Activated CD8-positive, alpha-beta memory T cell treated with anti-CD3 and anti-CD28 coated beads, Interleukin-2, amount 50 U/mL, for 48 hours (primary cell): ENCODE measurements at regions not wholly inside any gene's neighbourhood (a gene's known extent, or its start where the extent isn't known, plus 50 kb on each side); places are given as distances from the start of the nearest gene placed in this dataset.
"Not testable (repeated sequence)": the region's sequence is repeated elsewhere in the genome, so short reads cannot be mapped to it uniquely, and the experiment has no call there.

Experiments used
- DNase-seq: peaks from one replicate; pipeline ENCODE4 v3.0.0-alpha.2; 2020

DNA sequence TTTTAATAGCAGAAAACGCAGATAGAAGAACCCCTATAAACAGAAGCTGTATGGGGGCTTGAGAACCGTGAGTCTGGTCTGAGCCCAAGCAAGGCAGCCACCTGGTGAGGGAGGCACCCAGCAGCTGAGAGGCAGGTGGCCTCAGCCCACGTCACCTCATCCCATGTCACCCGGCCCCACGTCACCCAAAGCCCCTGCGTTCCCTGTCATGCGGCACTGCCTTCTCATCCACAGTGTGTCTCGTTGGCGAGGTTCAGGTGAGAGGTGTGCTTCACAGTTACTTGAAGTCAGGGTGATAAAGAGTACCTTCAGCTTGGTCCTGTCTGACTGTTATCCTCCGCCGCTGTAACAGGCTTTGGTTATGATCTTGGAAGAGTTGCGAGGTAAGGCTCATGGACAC is 80.6 kb upstream of the IRX4 start:
- no peak for DNase-seq

DNA sequence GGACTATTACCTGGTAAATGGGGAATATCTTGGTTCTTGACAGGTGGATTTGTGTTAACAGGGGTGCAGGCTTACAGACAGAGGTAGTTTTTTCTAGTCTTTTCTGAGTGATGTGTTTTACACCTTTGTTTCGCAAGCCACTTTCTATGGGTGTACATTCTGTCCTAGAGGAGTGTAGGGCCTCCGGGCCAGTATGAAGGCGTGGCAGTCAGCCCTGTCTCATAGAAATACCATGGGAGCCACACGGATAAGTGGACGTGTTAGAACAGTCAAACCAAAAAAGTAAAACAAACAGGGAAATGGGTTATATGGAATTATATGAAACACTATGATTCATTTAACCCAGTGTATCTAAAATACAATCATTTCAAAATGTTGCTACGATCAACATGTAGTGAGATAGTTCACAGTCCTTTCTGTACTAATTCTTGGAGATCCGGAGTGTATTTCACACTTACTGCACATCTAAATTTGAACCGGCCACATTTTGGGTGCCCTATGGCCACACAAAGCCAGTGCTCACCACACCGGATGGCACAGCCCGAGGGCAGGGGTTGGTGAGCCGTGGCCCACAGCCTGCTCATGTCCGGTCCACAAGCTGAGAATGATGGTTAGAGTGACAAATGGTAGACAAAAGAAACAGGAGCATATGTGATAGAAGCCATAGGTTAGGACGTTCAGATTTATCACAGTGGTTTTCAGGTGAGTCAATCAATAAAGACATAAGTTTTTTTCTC is 80.1 kb upstream of the IRX4 start:
- DNase-seq, result no peak

DNA sequence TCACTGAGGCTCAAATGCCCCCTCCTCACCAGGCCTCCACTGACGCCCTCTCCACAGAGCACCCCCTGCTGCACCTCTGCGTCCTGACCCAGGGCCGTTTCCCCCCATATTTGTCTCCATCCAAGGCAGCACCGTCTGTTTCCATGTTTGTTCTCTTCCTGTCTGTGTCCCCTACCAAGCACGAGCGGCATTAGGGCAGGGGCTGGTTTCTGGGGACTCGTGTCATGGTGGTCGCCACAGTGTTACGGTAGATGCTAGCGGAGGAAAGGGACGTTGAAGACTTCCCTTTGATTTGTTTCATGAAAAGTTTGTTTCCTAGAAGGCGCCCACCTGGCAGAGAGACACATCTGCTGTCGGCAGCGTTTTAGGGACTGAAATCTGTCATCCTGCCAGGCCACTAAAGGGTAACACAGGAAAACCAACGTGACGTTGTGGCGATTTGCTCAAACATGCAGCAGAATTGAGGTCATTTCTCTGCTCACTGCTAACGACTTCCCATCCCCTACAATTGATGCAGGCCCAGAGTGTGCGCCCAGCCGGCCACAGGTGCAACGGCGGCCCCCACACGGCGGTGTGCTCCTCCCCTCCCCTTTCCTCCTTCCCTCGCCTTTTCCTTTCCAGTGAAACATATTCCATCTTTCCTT is 79.3 kb upstream of the IRX4 start:
- DNase-seq, result no peak

DNA sequence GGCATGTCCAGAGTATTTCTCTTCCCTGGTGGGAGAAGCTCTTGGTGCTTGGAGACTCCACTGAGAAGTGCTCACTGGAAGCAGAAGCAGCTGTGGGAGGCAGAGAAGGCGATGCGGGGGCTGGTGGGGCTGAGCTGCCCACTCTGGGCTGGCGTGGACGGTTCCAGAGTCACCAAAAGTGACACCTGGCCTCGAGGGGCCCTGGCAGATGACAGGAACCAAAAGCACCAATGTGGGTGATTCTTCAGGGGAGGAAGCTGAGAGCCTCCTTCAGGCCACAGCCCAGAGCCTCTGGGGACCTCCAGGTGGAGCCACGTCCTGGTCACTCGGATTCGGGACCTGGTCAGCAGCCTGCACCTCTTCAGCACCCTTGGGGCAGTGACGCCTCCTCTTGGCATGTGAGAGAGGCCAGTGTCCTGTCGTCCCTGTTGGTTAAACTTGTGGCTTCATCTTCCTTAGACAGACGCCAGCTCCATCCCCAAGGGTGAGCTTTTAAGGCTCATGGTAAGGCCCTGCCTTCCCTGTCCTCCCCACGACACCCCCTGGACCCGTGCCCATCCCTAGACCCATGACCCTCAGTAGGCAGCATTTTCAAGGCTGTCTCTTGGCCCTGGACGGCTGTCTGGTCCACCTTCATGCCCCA is 78.7 kb upstream of the IRX4 start:
- no peak for DNase-seq

DNA sequence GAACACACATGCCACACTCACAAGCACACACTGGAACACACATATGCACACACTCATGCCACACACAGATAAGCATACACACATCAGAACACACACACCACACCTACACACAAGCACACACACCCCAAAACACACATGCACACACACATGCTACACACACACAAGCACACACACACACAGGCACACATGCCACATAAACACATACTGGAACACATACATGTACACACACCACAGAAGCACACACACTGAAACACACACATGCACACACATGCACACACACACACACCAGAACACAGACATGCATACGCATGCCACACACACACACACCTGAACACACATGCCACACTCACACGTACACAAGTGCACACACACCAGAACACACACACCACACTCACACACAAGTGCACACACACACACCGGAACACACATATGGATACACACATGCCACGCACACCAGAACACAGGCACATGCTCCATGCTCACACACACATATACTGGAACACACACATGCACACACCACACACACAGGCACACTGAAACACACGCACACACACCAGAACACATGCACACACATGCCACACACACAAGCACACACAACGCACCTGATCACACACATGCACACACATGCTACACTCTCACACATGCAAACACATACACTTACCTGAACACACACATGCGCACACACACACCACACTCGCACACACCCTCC is 78.0 kb upstream of the IRX4 start:
- no peak for DNase-seq

DNA sequence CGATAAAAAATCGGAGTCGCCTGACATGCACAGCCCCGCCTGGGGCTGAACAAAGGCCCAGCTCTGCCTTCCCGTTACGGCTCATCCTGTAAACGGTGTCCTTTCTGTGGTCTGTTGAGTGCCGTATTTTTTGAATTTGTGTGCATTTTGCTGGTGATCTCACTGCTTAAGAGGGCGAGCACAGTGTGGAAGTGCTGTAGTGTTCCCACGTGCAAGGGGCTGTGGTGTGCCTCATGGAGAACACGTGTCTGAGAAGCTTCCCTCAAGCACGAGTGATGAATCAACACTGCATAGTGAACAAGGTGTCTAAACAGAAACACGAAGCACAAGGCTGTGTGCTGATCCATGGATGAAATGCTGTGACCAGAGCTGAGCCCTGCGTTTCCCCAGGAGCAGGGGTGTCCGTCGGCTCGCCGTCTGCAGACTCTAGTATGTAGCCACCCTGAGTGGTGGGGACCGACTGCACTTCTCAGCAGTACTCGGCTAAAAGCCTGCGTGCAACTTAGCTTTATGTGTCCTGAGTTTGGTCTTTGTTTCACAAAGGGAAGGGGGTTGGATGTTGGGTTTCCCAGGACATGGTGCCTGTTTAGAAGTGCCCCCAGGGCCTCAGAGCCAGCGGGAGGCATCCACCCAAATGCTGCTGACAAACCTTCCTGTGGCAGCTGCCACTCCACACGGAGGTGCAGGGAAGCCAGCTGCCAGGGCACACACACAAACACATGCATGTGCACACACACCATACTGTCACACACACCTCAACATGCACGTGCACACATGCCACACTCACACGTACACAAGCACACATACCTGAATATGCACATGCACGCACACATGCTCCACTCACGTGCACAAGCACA is 77.2 kb upstream of the IRX4 start:
- DNase-seq, result no peak

DNA sequence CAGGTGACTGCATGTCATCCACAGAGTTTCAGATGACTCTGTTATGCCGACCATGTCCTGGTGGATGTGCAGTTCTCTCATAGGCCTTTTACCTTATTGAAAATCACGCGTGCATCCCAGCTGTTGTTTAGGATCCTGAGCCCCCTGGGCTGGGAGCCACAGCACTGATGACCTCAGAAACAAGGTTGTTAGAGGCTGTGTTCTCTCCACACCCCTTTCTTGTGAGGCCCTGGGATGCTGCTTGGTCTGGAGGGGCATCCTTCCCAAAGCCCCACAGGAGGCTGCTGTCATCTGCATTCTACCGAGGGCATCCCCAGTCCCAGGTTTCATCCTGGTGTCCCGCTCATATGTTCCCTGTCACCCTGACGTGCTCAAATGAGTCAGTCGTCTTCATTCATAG is 76.5 kb upstream of the IRX4 start:
- DNase-seq, result no peak

DNA sequence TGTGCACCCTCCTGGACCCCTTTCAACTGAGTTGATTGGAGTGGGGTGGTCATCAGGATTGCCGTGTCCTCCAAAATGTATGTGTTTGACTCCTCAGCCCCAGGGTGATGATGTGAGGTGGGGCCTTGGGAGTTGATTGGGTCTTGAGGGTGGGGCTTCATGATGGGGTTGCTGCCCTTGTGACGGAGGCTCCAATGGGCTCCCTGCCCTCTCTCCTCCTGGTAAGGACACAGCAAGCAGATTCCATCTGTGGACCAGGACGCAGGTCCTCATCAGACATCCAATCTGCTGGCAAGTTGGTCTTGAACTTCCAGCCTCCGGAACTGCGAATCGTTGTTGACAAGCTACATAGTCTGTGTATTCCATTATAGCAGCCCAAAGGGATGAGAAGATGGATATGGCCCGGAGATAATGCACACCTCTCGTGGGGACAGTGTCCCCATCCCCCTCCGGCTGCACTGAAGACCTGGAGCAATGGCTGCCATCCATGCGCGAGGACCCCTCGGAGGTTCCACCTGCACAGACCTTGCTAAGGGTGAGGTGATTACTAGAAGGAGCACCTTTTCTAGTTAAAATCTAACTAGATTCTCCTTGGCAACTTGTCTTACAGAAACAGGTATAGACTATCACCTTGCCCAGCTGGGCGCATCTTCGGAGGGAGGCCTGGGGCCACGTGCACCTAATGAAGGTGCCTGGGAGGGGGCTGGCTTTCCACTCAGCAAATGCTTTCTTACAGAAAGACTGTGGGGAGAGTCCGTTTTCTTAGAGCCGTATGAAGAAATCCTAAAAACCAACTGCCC is 75.7 kb upstream of the IRX4 start:
- DNase-seq, result no peak

DNA sequence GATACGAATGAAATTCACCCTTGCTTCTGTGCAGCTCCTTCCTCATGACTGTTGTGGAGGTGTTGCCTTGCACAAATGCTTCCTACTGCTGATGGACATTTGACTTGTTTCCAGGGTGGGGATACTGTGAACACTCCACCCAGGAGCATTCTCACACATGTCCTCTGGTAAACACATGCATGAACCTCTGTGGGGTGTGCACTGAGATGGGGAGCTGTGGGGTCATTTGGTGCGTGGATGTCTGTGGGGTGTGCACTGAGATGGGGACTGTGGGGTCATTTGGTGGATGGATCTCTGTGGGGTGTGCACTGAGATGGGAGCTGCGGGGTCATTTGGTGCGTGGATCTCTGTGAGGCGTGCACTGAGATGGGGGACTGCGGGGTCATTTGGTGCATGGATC is 72.9 kb upstream of the IRX4 start:
- DNase-seq, result no peak

DNA sequence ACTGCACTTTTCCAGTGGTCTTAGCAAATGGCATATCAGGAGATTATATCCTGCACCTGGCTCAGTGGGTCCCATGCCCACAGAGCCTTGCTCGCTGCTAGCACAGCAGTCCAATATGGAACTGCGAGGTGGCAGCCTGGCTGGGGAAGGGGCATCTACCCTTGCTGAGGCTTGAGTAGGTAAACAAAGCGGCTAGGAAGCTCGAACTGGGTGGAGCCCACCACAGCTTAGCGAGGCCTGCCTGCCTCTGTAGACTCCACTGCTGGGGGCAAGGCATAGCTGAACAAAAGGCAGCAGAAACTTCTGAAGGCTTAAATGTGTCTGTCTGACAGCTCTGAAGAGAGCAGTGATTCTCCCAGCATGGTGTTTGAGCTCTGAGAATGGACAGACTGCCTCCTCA is 71.0 kb upstream of the IRX4 start:
- not testable (repeated sequence) for DNase-seq

DNA sequence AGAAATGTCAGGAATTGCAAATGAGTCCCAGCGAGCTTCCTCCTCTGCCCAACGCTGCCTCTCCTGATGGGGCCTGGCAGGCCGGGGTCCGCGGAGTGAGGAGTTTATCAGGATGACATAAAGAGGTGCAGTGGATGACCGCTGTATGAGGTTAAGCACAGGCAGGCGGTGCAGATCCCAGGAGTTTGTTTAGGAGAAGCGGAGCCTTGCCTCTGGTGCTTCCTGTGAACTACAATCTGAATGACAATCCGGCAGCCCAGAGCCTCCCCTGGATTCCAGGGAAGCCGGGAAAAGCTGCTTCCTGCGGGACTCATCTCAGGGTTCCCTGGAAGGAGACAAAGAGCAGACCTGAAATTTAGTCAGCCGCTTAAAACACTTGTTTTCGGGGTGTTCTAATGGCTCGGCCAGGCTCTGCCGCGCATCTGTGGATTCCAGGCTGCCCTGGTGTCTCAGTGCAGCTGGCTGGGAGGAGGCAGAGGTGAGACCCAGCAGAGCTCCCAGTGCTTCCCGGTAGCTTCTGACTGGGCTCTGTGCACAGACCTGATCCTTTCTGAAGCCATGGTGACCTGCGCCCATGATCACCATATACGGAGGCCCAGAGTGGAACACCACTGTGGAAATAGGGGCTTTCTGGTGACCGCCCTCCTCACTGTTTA is 69.8 kb upstream of the IRX4 start:
- no peak for DNase-seq

DNA sequence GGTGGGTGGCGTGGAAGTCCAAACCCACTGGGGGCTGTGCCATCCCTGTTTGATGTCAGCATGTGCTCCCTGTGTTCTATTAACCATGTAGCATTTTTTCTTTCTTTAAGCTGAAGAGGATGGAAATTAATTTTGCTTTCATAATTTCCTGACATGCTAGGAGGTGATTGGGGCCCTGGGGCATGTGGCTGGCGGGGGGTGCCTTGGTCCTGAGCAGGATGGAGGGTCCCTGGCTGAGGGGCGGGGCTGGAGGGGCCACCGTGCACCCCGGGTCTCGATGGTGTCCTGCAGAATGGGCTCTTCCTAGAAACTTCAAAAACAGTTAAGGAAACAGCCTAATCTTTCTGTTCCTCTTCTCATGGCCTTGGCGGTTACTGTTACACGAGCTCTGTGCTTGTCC is 69.3 kb upstream of the IRX4 start:
- DNase-seq, result no peak

DNA sequence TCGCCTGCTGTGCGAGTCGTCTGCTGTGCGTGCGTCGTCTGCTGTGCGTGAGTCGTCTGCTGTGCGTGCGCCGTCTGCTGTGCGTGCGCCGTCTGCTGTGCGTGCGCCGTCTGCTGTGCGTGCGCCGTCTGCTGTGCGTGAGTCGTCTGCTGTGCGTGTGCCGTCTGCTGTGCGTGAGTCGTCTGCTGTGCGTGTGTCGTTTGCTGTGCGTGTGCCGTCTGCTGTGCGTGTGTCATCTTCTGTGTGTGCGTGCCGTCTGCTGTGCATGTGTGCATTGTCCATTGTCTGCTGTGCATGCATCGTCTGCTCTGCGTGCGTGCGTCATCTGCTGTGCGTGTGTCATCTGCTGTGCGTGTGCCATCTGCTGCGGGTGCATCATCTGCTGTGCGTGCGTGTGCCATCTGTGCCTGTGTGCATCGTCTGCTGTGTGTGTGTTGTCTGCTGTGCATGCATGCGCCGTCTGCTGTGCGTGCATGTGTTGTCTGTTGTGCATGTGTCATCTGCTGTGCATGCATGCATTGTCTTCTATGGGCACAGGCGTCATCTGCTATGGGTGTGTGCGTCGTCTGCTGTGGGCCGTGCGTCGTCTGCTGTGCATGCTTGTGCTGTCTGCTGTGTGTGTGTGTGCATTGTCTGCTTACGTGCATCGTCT is 68.6 kb upstream of the IRX4 start:
- DNase-seq, result no peak

DNA sequence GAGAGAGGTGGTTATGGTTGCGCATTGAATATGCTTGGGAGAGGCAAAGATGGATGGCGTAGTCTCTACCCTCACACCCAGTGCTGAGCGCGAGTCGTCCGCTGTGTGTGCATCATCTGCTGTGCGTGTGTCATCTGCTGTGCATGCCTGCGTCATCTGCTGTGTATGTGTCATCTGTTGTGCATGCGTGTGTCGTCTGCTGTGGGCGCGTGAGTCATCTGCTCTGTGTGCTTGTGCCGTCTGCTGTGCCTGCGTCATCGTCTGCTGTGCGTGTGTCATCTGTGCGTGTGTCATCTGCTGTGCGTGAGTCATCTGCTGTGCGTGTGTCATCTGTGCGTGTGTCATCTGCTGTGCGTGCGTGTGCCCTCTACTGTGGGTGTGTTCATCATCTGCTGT is 68.0 kb upstream of the IRX4 start:
- no peak for DNase-seq

DNA sequence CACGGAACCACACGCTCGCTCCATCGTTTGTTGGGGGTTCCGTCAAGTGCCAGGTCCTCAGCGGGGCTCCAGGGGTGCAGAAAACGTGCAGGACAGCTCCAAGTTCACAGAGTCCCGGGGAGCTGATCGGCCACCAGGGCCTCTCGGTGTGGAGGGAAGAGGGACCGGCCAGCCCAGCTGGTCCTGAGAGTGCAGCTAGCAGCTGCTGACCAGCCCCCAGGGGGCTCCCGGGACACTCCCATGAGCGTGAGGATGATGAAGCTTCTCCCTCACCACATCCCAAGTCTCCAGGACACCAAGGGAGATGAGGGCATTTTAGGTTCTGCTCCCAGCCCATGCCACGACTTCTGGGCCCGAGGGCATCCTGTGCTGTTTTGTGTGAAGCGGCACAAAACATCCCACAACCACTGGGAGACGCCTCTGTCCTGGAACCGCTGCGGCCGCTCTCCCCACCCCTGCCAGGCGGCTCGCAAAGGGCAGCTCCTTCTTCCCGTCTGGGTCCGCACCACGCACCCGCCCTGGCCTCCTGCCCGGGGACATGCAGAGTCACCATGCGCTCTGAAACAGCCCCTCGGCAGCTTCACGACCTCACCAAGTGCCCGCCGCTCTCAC is 67.5 kb upstream of the IRX4 start:
- no peak for DNase-seq

DNA sequence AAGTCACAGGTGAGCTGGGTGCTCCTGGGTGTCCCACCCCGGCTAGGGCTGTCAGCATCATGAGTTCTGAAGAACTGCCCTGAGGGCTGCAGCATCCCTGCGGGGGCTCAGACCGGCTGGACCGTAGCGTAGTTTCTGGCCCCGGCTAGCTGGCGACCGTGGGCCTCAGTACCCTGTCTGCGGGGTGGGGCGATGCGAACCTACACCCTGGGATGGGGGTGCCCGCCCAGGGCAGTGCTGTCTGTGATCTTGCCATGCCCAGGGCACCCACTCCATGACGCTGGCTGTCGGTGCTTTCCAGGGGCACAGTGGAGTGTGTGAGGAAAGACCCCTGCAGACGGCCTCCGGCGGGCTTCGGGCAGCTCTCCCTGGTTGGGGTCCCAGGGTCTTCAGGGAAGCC is 66.5 kb upstream of the IRX4 start:
- DNase-seq, result no peak

DNA sequence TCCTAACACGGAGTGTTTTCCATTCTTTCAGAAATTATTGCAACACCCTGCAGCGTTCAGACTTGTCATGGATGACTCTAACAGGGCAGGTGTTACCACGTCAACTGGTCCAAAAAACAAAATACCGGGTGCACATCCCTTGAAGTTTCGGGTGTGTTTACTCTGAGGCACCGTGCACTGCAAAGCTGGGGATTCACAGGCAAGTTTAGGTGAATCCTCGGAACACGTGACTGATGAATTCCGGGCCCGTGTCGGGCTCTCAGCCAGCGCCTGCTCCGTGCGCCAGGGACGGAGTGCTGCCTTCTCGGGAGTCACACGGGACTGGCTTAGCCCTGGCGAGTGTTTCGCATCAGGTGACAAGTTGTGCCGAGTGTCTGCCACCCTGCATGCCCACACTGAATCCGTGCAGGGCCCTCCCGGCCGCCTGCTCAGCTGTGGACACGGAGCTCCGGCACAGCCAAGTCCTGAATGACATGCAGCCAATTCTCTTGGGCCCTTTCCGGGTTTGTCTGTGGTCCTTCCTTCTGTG is 66.0 kb upstream of the IRX4 start:
- DNase-seq, result no peak

DNA sequence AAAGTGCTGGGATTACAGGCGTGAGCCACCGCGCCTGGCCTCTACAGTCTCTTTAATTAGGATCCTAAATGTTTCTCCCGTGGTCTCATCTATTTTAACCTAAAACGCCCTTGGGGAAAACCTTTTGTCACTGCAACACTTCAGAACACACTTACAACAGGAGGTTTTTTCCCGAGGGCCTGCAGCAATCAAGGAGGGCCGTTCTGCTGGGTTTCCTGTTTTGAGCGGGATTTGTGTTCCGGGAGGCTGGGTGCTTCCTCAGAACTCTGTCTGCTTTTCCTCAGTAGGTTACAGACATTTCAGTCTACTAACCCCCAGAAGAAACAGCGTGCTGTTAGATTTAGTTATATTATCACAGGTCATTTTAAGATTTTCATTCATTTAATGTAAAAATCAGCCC is 65.4 kb upstream of the IRX4 start:
- DNase-seq, result no peak

DNA sequence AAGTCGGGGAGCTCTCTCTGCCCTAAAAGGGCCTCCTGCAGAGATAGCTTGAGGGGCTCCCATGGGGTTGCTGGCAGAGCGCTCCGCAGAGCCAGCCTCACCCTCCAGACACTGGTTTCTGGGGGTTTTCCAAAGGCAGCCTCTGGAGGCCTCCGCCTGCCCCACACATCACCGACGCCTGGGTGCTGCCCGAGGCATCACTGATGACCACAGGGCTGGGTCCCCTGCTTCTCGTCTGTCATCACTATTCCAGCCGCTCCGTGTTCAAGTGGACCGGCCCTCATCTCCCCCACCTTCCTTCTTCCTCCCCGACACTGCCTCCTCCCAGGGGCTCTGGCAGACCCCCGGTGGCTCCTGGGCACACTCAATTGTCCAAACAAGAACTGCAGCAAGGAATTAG is 64.1 kb upstream of the IRX4 start:
- no peak for DNase-seq

DNA sequence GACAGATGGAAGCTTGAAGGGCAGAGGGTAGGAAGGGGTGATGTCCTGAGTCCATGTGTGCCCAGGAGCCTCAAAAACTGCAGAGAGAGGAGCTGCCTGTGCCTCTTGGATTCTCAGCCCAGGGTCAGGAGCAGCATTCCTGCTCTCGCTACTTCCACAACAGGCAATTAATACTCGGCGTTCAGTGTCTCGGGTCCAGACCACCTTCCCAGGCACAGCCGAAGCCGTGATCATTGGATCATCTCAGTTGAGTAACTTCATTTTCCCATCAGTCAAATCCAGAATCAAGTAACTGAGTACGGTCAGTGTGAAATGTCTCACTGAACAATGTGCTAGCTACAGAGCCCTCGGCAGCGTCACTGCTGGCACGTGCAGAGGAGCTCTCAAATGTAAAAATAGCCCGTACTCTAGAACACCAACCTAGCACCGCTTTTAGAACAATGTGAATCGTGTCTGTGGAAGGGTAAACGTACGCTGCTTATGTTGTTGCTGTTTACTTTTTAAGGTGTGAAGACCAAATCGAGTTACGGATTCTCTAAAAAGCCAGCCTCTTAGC is 63.5 kb upstream of the IRX4 start:
- no peak for DNase-seq
